Pancreas (tissue), 10 donors: ENCODE measurements at regions not wholly inside any gene's neighbourhood (a gene's known extent, or its start where the extent isn't known, plus 50 kb on each side); places are given as distances from the start of the nearest gene placed in this dataset.

Source experiments
- ATAC-seq, 4 donors: fragments of 200-7000 bp; cut with Tn5 transposase; one replicate each; pipeline versions ENCODE4 v1.8.0 to v1.9.1; 2020; ENCODE audit warnings: mild to moderate bottlenecking in 4 of 4, moderate library complexity in 4 of 4
- DNase-seq, 6 donors: peaks; one replicate each; pipeline ENCODE4 v3.0.0-alpha.2; 2020
- FAIRE-seq: peaks from 2 replicates; lab custom pipeline; 2012; peaks lifted over from hg19 to GRCh38; lab: Jason Lieb, UNC
- H3K27ac ChIP-seq, 4 donors: fragments of 200-600 bp; sonication (generic); 1 replicate in 3 of 4; 2 replicates in 1 of 4; pipeline versions ENCODE4 v1.5.0 to v1.8.0; 2020
- H3K27me3 ChIP-seq, 4 donors: fragments of 200-600 bp; one replicate each; pipeline ENCODE4 v1.8.0; 2021
- H3K36me3 ChIP-seq, 3 donors: fragments of 200-600 bp; sonication (generic) in 1 of 3; one replicate each; pipeline versions ENCODE4 v1.5.0 to v1.8.0; 2020 to 2021
- H3K4me1 ChIP-seq, 3 donors: fragments of 200-600 bp; one replicate each; pipeline ENCODE4 v1.8.0; 2021
- H3K4me3 ChIP-seq, 4 donors: fragments of 200-600 bp; sonication (generic) in 2 of 4; one replicate each; pipeline versions ENCODE4 v1.5.0 to v1.8.0; 2020 to 2021
- H3K9me3 ChIP-seq, 4 donors: fragments of 200-600 bp; one replicate each; pipeline ENCODE4 v1.8.0; 2021
- WGBS, 2 donors: extraction: QIAGEN DNeasy Blood & Tissue Kit; methylation state at CpG; one replicate each; pipeline ENCODE4 v1.1.7; 2013; 5-methylcytosine and 5-hydroxymethylcytosine counted together
- intact Hi-C, 3 donors: fragments of 100-400 bp; cut with DNase I; formaldehyde crosslinking; loops; one replicate each; pipeline versions ENCODE4 v1.11.1 to v1.14.2; 2022
- TF ChIP-seq, protein P1 (sequence below), 4 donors: fragments of 200-600 bp; sonication (generic) in 3 of 4; IDR thresholded peaks; one replicate each; pipeline versions ENCODE4 v1.5.0 to v1.8.0; 2021; ENCODE audit warnings: antibody characterized with exemption in 4 of 4
- donor health status: healthy with polysubstance abuse.
- donor health status: DM: no; HTN: no; CAD: no; lungs with moderate emphysema.
- donor health status: DM: no; HTN: no; CAD: no.
- donor health status: control.
- donor health status: control.
- donor health status: Bipolar disorder and iron deficiency.
- donor health status: DM: yes; HTN: yes; CAD: no.
- donor health status: DM: no; HTN: no; CAD: no.
- donor health status: DM: no; HTN: no; CAD: no.
- donor health status: DM: yes; HTN: yes; CAD: no.

DNA sequence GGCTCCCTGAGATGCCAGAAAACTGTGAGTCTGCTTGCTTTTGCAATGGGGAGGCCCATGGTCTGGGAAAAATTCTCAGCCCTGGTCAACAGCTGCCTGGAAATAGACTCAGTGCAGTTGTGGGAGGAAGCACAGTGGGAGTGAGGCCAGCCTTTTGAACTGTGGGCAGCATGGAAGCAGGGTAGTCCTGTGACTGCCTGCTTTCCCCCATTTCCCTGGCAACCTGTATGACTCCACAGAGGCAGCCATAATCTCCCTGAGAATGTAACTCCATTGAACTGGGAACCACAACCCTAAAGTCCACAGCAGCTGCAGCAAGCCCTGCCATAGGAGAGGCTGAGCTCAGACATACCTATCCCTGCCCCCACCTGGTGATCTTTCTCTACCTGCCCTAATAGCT lies 494.6 kb upstream of the FAT3 start:
- H3K27me3 ChIP-seq = no peaks in the 10 kb centered on the region
- H3K4me1 ChIP-seq = no peaks in the 10 kb centered on the region
- H3K27ac ChIP-seq = no peak overlapping the region
- no peaks in the 10 kb centered on the region for H3K36me3 ChIP-seq
- TF ChIP-seq, protein P1, sequence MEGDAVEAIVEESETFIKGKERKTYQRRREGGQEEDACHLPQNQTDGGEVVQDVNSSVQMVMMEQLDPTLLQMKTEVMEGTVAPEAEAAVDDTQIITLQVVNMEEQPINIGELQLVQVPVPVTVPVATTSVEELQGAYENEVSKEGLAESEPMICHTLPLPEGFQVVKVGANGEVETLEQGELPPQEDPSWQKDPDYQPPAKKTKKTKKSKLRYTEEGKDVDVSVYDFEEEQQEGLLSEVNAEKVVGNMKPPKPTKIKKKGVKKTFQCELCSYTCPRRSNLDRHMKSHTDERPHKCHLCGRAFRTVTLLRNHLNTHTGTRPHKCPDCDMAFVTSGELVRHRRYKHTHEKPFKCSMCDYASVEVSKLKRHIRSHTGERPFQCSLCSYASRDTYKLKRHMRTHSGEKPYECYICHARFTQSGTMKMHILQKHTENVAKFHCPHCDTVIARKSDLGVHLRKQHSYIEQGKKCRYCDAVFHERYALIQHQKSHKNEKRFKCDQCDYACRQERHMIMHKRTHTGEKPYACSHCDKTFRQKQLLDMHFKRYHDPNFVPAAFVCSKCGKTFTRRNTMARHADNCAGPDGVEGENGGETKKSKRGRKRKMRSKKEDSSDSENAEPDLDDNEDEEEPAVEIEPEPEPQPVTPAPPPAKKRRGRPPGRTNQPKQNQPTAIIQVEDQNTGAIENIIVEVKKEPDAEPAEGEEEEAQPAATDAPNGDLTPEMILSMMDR (IDR thresholded peaks at IDR 0.05) = no peak
- FAIRE-seq (no peak), ATAC-seq (no peak), DNase-seq (no peak)
- H3K4me3 ChIP-seq = no peak overlapping the region
- intact Hi-C loops = no loop called here
- no peaks in the 10 kb centered on the region for H3K9me3 ChIP-seq

DNA sequence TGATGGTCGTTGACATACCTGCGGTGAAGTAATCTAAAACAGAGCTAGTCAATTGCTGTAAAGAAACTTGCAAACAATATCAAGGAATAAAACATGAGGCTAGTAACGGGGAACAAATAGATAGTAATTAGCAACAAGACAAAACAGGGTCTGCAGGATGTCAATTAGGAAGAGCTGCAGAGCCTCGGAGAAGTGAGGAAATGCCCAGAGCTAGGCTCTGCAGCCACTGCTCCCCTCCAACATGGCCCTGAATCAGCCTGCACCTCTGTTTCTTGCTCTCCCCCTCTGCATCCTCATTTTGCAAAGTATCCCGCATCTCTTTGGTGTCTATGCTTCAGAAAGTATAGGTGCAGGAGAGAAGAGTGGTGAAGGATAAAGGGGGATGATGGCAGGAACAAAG lies 507.4 kb upstream of the FAT3 start:
- FAIRE-seq = no peak

DNA sequence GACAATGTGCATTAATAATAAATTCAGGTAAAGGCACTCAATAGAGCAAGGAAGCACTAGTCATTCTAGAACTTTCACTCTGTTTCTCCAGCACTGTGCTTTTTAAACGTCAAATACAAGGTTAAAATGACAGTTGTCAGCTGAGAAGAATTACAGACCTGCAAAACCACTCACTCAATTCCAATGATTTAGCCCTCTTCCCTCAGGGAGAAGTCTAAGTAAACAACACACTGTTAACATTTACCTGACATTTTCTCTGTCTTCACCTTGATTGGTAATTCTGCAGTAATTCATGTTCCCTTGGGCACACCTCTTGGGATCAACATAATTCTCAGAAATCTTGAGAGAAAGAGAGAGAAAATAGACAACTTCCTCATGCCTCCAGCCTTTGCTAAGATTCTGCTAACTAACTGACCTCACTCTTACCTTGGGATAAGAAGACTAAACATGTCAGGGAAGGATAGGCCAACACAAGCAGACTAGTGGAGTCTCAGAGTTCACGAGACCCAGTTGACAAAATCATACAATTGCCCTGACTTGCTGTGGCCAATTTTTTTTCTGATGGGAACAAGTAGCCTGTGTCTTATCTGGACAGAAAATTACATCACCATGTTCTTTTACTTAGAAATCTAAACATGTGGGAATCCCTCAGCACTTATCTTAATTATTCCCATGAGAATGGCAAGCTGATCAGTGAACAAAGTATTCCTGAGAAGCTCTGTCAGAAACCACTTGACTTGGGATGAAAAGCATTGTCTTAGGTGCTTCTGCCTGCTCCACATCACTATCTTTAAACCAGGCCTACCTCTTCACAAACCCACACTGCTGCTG lies 516.8 kb upstream of the FAT3 start:
- TF ChIP-seq, protein P1 (IDR thresholded peaks at IDR 0.05) = no peak
- FAIRE-seq (no peak), DNase-seq (no peak), ATAC-seq (peak in 1 of 4 donors; percentile 29)
- no peaks in the 10 kb centered on the region for H3K9me3 ChIP-seq
- no peaks in the 10 kb centered on the region for H3K36me3 ChIP-seq
- H3K27me3 ChIP-seq = no peaks in the 10 kb centered on the region
- H3K27ac ChIP-seq = no peak overlapping the region
- no peaks in the 10 kb centered on the region for H3K4me1 ChIP-seq
- WGBS, 2 donors = 25 to 26% methylated on average over 2 of the region's 2 CpGs
- H3K4me3 ChIP-seq = no peak overlapping the region
- intact Hi-C loops = no loop called here

More for the DNA sequence above, 507.4 kb upstream of the FAT3 start:
- H3K36me3 ChIP-seq = no peaks in the 10 kb centered on the region
- H3K27ac ChIP-seq = no peak overlapping the region
- no peaks in the 10 kb centered on the region for H3K9me3 ChIP-seq
- no peaks in the 10 kb centered on the region for H3K4me1 ChIP-seq
- TF ChIP-seq, protein P1 (IDR thresholded peaks at IDR 0.05) = no peak
- intact Hi-C loops = no loop called here
- no peak for DNase-seq
- H3K4me3 ChIP-seq = no peak overlapping the region
- no peak for ATAC-seq
- H3K27me3 ChIP-seq = no peaks in the 10 kb centered on the region
- 51 to 58% methylated on average over 5 of the region's 5 CpGs for WGBS, 2 donors

DNA sequence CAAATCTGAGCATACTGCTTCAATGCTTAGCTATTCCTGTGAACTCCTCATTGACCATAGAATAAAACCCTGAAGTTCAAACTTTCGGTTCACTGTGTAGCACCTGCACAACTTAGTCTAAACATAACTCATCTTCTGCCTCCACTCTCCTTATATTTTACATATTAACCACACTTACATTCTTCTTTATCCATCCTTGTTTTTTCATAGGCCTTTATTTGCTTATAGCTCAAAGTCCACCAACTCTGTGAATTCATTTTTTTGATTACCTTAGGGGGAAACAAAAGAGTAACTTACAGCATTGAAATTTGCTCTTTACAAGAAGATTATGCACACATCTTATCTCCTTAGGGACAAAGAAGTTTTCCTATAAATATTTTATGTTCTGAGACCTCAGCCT lies 521.6 kb upstream of the FAT3 start:
- no peak for DNase-seq
- TF ChIP-seq, protein P1 (IDR thresholded peaks at IDR 0.05) = no peak
- H3K36me3 ChIP-seq = no peaks in the 10 kb centered on the region
- H3K27ac ChIP-seq = no peak overlapping the region
- WGBS, 2 donors = 36 to 55% methylated on average over 1 of the region's 1 CpG
- no peaks in the 10 kb centered on the region for H3K9me3 ChIP-seq
- H3K27me3 ChIP-seq = no peaks in the 10 kb centered on the region
- intact Hi-C loops = no loop called here
- H3K4me1 ChIP-seq = no peaks in the 10 kb centered on the region
- FAIRE-seq = no peak
- no peak overlapping the region for H3K4me3 ChIP-seq
- ATAC-seq = no peak

DNA sequence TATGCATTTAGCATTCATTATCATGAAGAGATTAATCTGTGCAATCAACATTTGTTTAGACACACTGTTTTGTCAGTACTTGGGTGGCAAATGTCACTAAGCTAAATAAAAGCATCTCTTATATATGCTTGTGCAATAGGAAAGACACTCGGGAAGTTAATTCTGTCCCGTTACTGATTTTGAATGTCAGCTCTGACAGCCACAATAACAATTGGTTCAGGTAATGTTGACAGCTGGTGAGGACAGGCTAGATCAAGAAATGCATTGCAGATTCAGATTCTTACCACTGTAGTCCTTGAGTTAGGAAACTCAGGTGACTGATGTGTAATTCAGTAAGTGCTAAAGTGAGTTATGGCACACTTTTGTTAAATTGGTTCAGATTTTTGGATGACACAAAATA lies 523.8 kb upstream of the FAT3 start:
- H3K27me3 ChIP-seq = no peaks in the 10 kb centered on the region
- TF ChIP-seq, protein P1 (IDR thresholded peaks at IDR 0.05) = no peak
- H3K36me3 ChIP-seq = no peaks in the 10 kb centered on the region
- ATAC-seq (no peak), FAIRE-seq (no peak), DNase-seq (no peak)
- H3K9me3 ChIP-seq = no peaks in the 10 kb centered on the region
- H3K4me1 ChIP-seq = no peaks in the 10 kb centered on the region
- H3K27ac ChIP-seq = no peak overlapping the region
- WGBS, 2 donors = 49 to 56% methylated on average over 2 of the region's 2 CpGs
- no peak overlapping the region for H3K4me3 ChIP-seq
- intact Hi-C loops = no loop called here
